Activated B cell treated with CpG ODN at 0.5 μM for 24 hours (primary cell): ENCODE measurements at regions not wholly inside any gene's neighbourhood (a gene's known extent, or its start where the extent isn't known, plus 50 kb on each side); places are given as distances from the start of the nearest gene placed in this dataset.

Experiments used
- ATAC-seq: fragments of 200-7000 bp; cut with Tn5 transposase; one replicate; pipeline ENCODE4 v1.10.0; 2021; ENCODE audit warnings: low read depth, mild to moderate bottlenecking, moderate library complexity
- CTCF ChIA-PET: fragments of 350-600 bp; sonication (Branson Sonifier 250); formaldehyde crosslinking; loops from one replicate; lab custom pipeline; 2021; ENCODE audit warnings: antibody characterized with exemption; lab: Charles Lee
- POLR2A ChIA-PET: fragments of 350-600 bp; sonication (Branson Sonifier 250); formaldehyde crosslinking; loops from one replicate; lab custom pipeline; 2021; ENCODE audit warnings: antibody characterized with exemption; lab: Charles Lee
- DNase-seq: peaks from one replicate; pipeline ENCODE4 v3.0.0; 2022
- H3K27ac Mint-ChIP-seq: one replicate; pipeline ENCODE4 v1.8.0; 2020; ENCODE audit warnings: mixed read lengths
- H3K27me3 Mint-ChIP-seq: one replicate; pipeline ENCODE4 v1.8.0; 2021; ENCODE audit warnings: mixed read lengths
- H3K36me3 Mint-ChIP-seq: one replicate; pipeline ENCODE4 v1.8.0; 2021; ENCODE audit warnings: low read depth, mixed read lengths
- H3K4me1 Mint-ChIP-seq: one replicate; pipeline ENCODE4 v1.8.0; 2021; ENCODE audit warnings: mixed read lengths
- H3K4me3 Mint-ChIP-seq: one replicate; pipeline ENCODE4 v1.8.0; 2020; ENCODE audit warnings: mild to moderate bottlenecking, mixed read lengths
- H3K9me3 Mint-ChIP-seq: one replicate; pipeline ENCODE4 v1.8.0; 2020; ENCODE audit warnings: mixed read lengths
- intact Hi-C: fragments of 100-400 bp; cut with micrococcal nuclease; formaldehyde crosslinking; loops from one replicate; pipeline ENCODE4 v1.15.1; 2024
- TF ChIP-seq, protein P1 (sequence below): fragments of 200-600 bp; IDR thresholded peaks from one replicate; pipeline ENCODE4 v1.8.0; 2022; ENCODE audit warnings: antibody characterized with exemption, mild to moderate bottlenecking

DNA sequence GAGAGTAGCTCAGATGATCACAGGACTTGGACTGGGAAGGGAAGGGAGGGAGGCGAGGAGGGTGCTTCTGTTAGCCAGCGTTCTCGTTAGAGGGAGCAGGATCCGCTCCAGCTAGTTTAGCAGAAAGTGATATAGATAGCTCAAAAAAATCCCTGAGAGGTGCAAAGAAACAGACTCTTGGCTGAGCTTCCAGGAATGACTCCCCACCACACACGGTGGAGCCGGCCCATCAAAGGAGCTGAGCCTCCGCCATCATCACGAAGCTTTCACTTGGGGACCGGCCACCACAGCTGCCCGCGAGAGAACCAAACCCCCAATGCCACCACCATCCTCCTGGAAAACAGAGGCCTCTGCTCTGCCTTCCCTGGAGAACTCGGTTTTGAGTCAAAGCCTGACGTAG is 124.6 kb upstream of the BCL2L14 start:
- TF ChIP-seq, protein P1, sequence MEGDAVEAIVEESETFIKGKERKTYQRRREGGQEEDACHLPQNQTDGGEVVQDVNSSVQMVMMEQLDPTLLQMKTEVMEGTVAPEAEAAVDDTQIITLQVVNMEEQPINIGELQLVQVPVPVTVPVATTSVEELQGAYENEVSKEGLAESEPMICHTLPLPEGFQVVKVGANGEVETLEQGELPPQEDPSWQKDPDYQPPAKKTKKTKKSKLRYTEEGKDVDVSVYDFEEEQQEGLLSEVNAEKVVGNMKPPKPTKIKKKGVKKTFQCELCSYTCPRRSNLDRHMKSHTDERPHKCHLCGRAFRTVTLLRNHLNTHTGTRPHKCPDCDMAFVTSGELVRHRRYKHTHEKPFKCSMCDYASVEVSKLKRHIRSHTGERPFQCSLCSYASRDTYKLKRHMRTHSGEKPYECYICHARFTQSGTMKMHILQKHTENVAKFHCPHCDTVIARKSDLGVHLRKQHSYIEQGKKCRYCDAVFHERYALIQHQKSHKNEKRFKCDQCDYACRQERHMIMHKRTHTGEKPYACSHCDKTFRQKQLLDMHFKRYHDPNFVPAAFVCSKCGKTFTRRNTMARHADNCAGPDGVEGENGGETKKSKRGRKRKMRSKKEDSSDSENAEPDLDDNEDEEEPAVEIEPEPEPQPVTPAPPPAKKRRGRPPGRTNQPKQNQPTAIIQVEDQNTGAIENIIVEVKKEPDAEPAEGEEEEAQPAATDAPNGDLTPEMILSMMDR = no peak
- no peak overlapping the region for H3K27ac Mint-ChIP-seq
- no peak for ATAC-seq
- H3K4me3 Mint-ChIP-seq = no peak overlapping the region
- no peaks in the 10 kb centered on the region for H3K36me3 Mint-ChIP-seq
- intact Hi-C loops = no loop called here
- DNase-seq = no peak
- peaks cover 21% of the 10 kb centered on the region for H3K27me3 Mint-ChIP-seq
- POLR2A ChIA-PET = interaction anchor here (0.5 kb wide), 1 partner anchor 261 kb away, joined by 3 read pairs; no protein-coding TSS in a partner anchor
- no peaks in the 10 kb centered on the region for H3K4me1 Mint-ChIP-seq
- H3K9me3 Mint-ChIP-seq = no peaks in the 10 kb centered on the region
- CTCF ChIA-PET = no interaction called here

DNA sequence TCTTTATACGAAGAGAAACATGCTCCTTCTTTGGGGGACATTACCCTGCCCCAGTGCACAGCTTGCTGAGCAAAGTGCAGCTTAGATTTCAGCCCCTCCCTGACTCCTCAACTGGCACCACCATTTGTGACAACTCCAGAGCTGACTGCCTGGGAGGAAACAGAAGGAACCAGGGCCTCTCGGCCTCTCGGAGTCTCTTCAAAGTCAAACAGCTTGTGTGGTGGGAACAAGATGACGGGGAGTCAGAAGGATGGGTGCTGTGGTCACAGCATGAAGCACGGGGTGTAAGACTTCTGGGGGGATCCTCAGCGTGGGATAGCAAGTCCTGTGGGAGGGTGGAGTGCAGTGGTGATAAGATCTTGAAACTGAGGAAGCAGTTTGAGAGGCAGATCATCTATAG is 123.5 kb upstream of the BCL2L14 start:
- peaks cover 21% of the 10 kb centered on the region for H3K27me3 Mint-ChIP-seq
- no peaks in the 10 kb centered on the region for H3K4me1 Mint-ChIP-seq
- no peak overlapping the region for H3K4me3 Mint-ChIP-seq
- DNase-seq = no peak
- TF ChIP-seq, protein P1 = no peak
- ChIA-PET CTCF (no interaction called here), POLR2A (interaction anchor here (0.5 kb wide), 1 partner anchor 74 kb away, joined by 3 read pairs; no protein-coding TSS in a partner anchor)
- intact Hi-C loops = no loop called here
- no peaks in the 10 kb centered on the region for H3K36me3 Mint-ChIP-seq
- H3K9me3 Mint-ChIP-seq = no peaks in the 10 kb centered on the region
- H3K27ac Mint-ChIP-seq = no peak overlapping the region
- no peak for ATAC-seq

DNA sequence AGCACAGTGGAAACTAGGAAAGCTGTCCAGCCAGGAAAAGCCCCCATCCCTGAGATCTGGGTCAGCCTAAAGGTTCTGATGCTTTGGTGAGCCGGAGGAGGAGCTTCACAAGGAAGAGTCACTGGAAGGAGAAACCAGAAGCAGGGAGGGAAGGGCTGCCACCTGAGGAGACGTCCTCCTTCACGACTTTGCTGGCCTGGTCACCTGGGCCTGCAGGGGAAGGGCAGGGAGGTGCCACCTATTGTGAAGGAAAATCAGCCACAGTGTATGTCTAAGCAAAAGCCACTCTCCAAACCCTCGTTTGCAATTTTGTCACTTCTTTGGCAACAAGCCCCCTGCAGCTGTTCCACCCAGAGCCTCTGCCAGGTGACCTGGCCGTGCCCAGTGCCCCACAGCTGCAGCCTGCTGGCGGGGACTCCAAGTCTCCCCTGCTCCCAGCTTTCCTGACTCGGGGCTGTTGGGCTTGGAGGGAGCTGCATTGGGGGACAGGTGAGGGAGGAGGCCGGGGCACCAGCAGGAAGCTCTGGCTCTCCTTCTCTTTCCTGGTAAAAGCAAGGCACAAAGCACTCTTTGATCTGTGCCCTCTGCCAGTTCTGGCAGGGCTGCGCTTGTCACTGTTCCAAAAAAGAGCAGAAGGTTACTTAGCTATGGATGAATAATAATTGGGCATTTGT is 120.9 kb upstream of the BCL2L14 start:
- Mint-ChIP-seq H3K9me3 (no peaks in the 10 kb centered on the region), H3K27me3 (peaks cover 23% of the 10 kb centered on the region), H3K4me1 (no peaks in the 10 kb centered on the region), H3K27ac (no peak overlapping the region), H3K36me3 (no peaks in the 10 kb centered on the region), H3K4me3 (no peak overlapping the region)
- DNase-seq = no peak
- no peak for ATAC-seq
- ChIA-PET CTCF (no interaction called here), POLR2A (no interaction called here)
- TF ChIP-seq, protein P1 = no peak
- intact Hi-C loops = no loop called here

DNA sequence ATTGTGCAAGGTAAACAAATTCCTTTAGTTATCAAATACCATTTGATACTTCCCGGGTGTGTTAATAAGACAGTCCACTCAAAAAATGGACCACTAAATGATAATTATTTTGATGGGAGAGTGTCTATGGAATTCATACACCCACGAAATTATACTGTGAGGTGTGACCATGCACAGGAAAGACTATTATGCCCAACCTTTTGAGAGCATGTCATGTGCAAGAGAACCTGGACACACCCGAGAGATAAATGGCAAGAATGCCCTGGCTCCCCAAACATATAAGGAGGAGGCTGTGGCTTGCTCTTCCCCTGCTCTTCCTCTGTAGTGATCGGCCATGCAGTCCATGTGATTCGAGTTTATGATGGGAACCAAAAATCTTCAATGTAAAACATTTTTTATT is 119.5 kb upstream of the BCL2L14 start:
- DNase-seq = no peak
- TF ChIP-seq, protein P1 = no peak
- Mint-ChIP-seq H3K9me3 (no peaks in the 10 kb centered on the region), H3K27me3 (peaks cover 16% of the 10 kb centered on the region), H3K27ac (no peak overlapping the region), H3K36me3 (no peaks in the 10 kb centered on the region), H3K4me3 (no peak overlapping the region), H3K4me1 (no peaks in the 10 kb centered on the region)
- CTCF ChIA-PET = no interaction called here
- POLR2A ChIA-PET = no interaction called here
- intact Hi-C loops = no loop called here
- no peak for ATAC-seq

DNA sequence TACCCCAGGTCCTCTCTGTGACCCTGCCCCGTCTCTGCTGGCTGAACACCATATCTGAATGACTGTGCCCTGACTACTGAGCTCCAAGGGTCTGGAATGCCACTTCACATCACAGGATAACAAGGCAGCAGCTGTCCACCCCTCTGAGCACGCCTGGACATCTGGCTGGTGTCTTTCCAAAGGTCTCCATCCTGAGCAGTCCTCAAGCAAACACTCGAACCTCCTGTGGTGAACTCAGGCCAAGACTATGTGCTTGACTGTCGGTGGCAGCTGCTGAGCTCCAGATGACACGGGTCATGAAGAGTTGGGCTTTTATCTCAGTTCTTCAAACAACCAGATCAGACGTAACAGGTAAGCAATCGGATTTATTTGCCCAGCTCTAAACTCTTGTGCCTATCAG is 117.2 kb upstream of the BCL2L14 start:
- intact Hi-C loops = no loop called here
- Mint-ChIP-seq H3K27me3 (peaks cover 18% of the 10 kb centered on the region), H3K27ac (no peak overlapping the region), H3K4me1 (no peaks in the 10 kb centered on the region), H3K9me3 (no peaks in the 10 kb centered on the region), H3K36me3 (no peaks in the 10 kb centered on the region), H3K4me3 (no peak overlapping the region)
- ChIA-PET POLR2A (no interaction called here), CTCF (interaction anchor here (0.6 to 1.1 kb wide), 2 partner anchors 47 to 410 kb away, joined by 3 read pairs; no protein-coding TSS in a partner anchor)
- no peak for ATAC-seq
- TF ChIP-seq, protein P1 = no peak
- no peak for DNase-seq
